ENCODE measurements at regions not wholly inside any gene's neighbourhood (a gene's known extent, or its start where the extent isn't known, plus 50 kb on each side); places are given as distances from the start of the nearest gene placed in this dataset.
"Not testable (repeated sequence)": the region's sequence is repeated elsewhere in the genome, so short reads cannot be mapped to it uniquely, and the experiment has no call there.

GRCh38 chr1:229856009-229856650, 210.9 kb upstream of the GALNT2 start:
- Mint-ChIP-seq H3K9me3 (no peaks in the 10 kb centered on the region), H3K27me3 (ENCODE audit: insufficient read depth) (peaks cover 9% of the 10 kb centered on the region), H3K4me1 (ENCODE audit: low read depth) (peaks cover 10% of the 10 kb centered on the region), H3K27ac (no peak overlapping the region), H3K4me3 (peak overlapping the region; percentile 58), H3K36me3 (ENCODE audit: low read depth) (no peaks in the 10 kb centered on the region)
- intact Hi-C loops (cut with micrococcal nuclease), result loop anchor here (5.0 to 10.0 kb wide), 2 partner anchors 194 to 459 kb away; no protein-coding TSS in a partner anchor
- DNase-seq (ENCODE audit: low spot score), result peak; percentile 16

GRCh38 chr1:229857585-229857984, 209.5 kb upstream of the GALNT2 start:
- Mint-ChIP-seq H3K4me3 (no peak overlapping the region), H3K27me3 (ENCODE audit: insufficient read depth) (peaks cover 8% of the 10 kb centered on the region), H3K4me1 (ENCODE audit: low read depth) (peaks cover 10% of the 10 kb centered on the region), H3K27ac (no peak overlapping the region), H3K36me3 (ENCODE audit: low read depth) (no peaks in the 10 kb centered on the region), H3K9me3 (no peaks in the 10 kb centered on the region)
- no peak for DNase-seq (ENCODE audit: low spot score)
- intact Hi-C loops (cut with micrococcal nuclease), result loop anchor here (5.0 to 10.0 kb wide), 2 partner anchors 195 to 457 kb away; no protein-coding TSS in a partner anchor

GRCh38 chr1:229859026-229859425, 208.0 kb upstream of the GALNT2 start:
- no peak overlapping the region for H3K27ac Mint-ChIP-seq
- H3K4me1 Mint-ChIP-seq (ENCODE audit: low read depth), result peaks cover 10% of the 10 kb centered on the region
- H3K27me3 Mint-ChIP-seq (ENCODE audit: insufficient read depth), result peaks cover 8% of the 10 kb centered on the region
- DNase-seq (ENCODE audit: low spot score), result no peak
- H3K9me3 Mint-ChIP-seq, result no peaks in the 10 kb centered on the region
- intact Hi-C loops (cut with micrococcal nuclease), result loop anchor here (5.0 to 10.0 kb wide), 2 partner anchors 197 to 456 kb away; no protein-coding TSS in a partner anchor
- no peaks in the 10 kb centered on the region for H3K36me3 Mint-ChIP-seq (ENCODE audit: low read depth)
- no peak overlapping the region for H3K4me3 Mint-ChIP-seq

GRCh38 chr1:229860926-229861325, 206.1 kb upstream of the GALNT2 start:
- Mint-ChIP-seq H3K27me3 (ENCODE audit: insufficient read depth) (peaks cover 3% of the 10 kb centered on the region), H3K36me3 (ENCODE audit: low read depth) (no peaks in the 10 kb centered on the region), H3K27ac (no peak overlapping the region), H3K9me3 (no peaks in the 10 kb centered on the region), H3K4me3 (no peak overlapping the region), H3K4me1 (ENCODE audit: low read depth) (peaks cover 4% of the 10 kb centered on the region)
- intact Hi-C loops (cut with micrococcal nuclease), result no loop called here
- no peak for DNase-seq (ENCODE audit: low spot score)

- intact Hi-C loops (cut with micrococcal nuclease), result no loop called here
- H3K4me3 Mint-ChIP-seq, result no peak overlapping the region
- no peak overlapping the region for H3K27ac Mint-ChIP-seq
- peaks cover 5% of the 10 kb centered on the region for H3K27me3 Mint-ChIP-seq (ENCODE audit: insufficient read depth)
- no peak for DNase-seq (ENCODE audit: low spot score)
- H3K9me3 Mint-ChIP-seq, result no peaks in the 10 kb centered on the region
- H3K4me1 Mint-ChIP-seq (ENCODE audit: low read depth), result no peaks in the 10 kb centered on the region
- H3K36me3 Mint-ChIP-seq (ENCODE audit: low read depth), result no peaks in the 10 kb centered on the region
These were observed 204.8 kb upstream of the GALNT2 start for GRCh38 chr1:229862017-229862774.

GRCh38 chr1:229863651-229864545, 203.1 kb upstream of the GALNT2 start:
- no peak overlapping the region for H3K4me3 Mint-ChIP-seq
- peaks cover 5% of the 10 kb centered on the region for H3K27me3 Mint-ChIP-seq (ENCODE audit: insufficient read depth)
- no peaks in the 10 kb centered on the region for H3K9me3 Mint-ChIP-seq
- H3K4me1 Mint-ChIP-seq (ENCODE audit: low read depth), result no peaks in the 10 kb centered on the region
- H3K27ac Mint-ChIP-seq, result no peak overlapping the region
- intact Hi-C loops (cut with micrococcal nuclease), result no loop called here
- DNase-seq (ENCODE audit: low spot score), result no peak
- H3K36me3 Mint-ChIP-seq (ENCODE audit: low read depth), result no peaks in the 10 kb centered on the region

- no peaks in the 10 kb centered on the region for H3K4me1 Mint-ChIP-seq (ENCODE audit: low read depth)
- H3K27ac Mint-ChIP-seq, result no peak overlapping the region
- intact Hi-C loops (cut with micrococcal nuclease), result no loop called here
- H3K36me3 Mint-ChIP-seq (ENCODE audit: low read depth), result no peaks in the 10 kb centered on the region
- peaks cover 5% of the 10 kb centered on the region for H3K27me3 Mint-ChIP-seq (ENCODE audit: insufficient read depth)
- H3K4me3 Mint-ChIP-seq, result no peak overlapping the region
- H3K9me3 Mint-ChIP-seq, result no peaks in the 10 kb centered on the region
- no peak for DNase-seq (ENCODE audit: low spot score)
These were observed 202.3 kb upstream of the GALNT2 start for GRCh38 chr1:229864686-229865230.

GRCh38 chr1:229865321-229865720, 201.7 kb upstream of the GALNT2 start:
- DNase-seq (ENCODE audit: low spot score); H3K9me3 Mint-ChIP-seq; H3K27ac Mint-ChIP-seq; H3K36me3 Mint-ChIP-seq (ENCODE audit: low read depth); intact Hi-C loops (cut with micrococcal nuclease); H3K4me3 Mint-ChIP-seq; H3K27me3 Mint-ChIP-seq (ENCODE audit: insufficient read depth); H3K4me1 Mint-ChIP-seq (ENCODE audit: low read depth): not testable (repeated sequence)

GRCh38 chr1:229867726-229868125, 199.3 kb upstream of the GALNT2 start:
- Mint-ChIP-seq H3K4me3 (no peak overlapping the region), H3K27me3 (ENCODE audit: insufficient read depth) (peaks cover 3% of the 10 kb centered on the region), H3K36me3 (ENCODE audit: low read depth) (no peaks in the 10 kb centered on the region), H3K9me3 (no peaks in the 10 kb centered on the region), H3K4me1 (ENCODE audit: low read depth) (no peaks in the 10 kb centered on the region), H3K27ac (no peak overlapping the region)
- intact Hi-C loops (cut with micrococcal nuclease), result no loop called here
- no peak for DNase-seq (ENCODE audit: low spot score)

- Mint-ChIP-seq H3K36me3 (ENCODE audit: low read depth) (no peaks in the 10 kb centered on the region), H3K9me3 (no peaks in the 10 kb centered on the region), H3K4me3 (no peak overlapping the region), H3K27me3 (ENCODE audit: insufficient read depth) (peaks cover 3% of the 10 kb centered on the region), H3K4me1 (ENCODE audit: low read depth) (no peaks in the 10 kb centered on the region), H3K27ac (no peak overlapping the region)
- DNase-seq (ENCODE audit: low spot score), result no peak
- intact Hi-C loops (cut with micrococcal nuclease), result no loop called here
These were observed 197.8 kb upstream of the GALNT2 start for GRCh38 chr1:229869240-229869639.

- no peaks in the 10 kb centered on the region for H3K36me3 Mint-ChIP-seq (ENCODE audit: low read depth)
- H3K4me1 Mint-ChIP-seq (ENCODE audit: low read depth), result no peaks in the 10 kb centered on the region
- no peak overlapping the region for H3K4me3 Mint-ChIP-seq
- no peak overlapping the region for H3K27ac Mint-ChIP-seq
- intact Hi-C loops (cut with micrococcal nuclease), result no loop called here
- peaks cover 3% of the 10 kb centered on the region for H3K27me3 Mint-ChIP-seq (ENCODE audit: insufficient read depth)
- no peaks in the 10 kb centered on the region for H3K9me3 Mint-ChIP-seq
- DNase-seq (ENCODE audit: low spot score), result no peak
These were observed 197.4 kb upstream of the GALNT2 start for GRCh38 chr1:229869687-229870086.

- Mint-ChIP-seq H3K27me3 (ENCODE audit: insufficient read depth) (peaks cover 3% of the 10 kb centered on the region), H3K4me1 (ENCODE audit: low read depth) (no peaks in the 10 kb centered on the region), H3K9me3 (no peaks in the 10 kb centered on the region), H3K27ac (no peak overlapping the region), H3K4me3 (no peak overlapping the region), H3K36me3 (ENCODE audit: low read depth) (no peaks in the 10 kb centered on the region)
- DNase-seq (ENCODE audit: low spot score), result no peak
- intact Hi-C loops (cut with micrococcal nuclease), result no loop called here
These were observed 196.7 kb upstream of the GALNT2 start for GRCh38 chr1:229870381-229870780.
